DND-41 (cell line): ENCODE measurements at regions not wholly inside any gene's neighbourhood (a gene's known extent, or its start where the extent isn't known, plus 50 kb on each side); places are given as distances from the start of the nearest gene placed in this dataset.
"Not testable (repeated sequence)": the region's sequence is repeated elsewhere in the genome, so short reads cannot be mapped to it uniquely, and the experiment has no call there.

Experiments
- EZH2 ChIP-seq: IDR thresholded peaks from 3 replicates; pipeline ENCODE4 v1.6.1; 2012; ENCODE audit warnings: borderline replicate concordance, low read depth, mild to moderate bottlenecking, moderate library complexity, low read length, inconsistent platforms; ENCODE audit not compliant: severe bottlenecking
- TF ChIP-seq, protein P1 (sequence below): IDR thresholded peaks from 2 replicates; pipeline ENCODE4 v1.5.1; 2012; ENCODE audit warnings: borderline replicate concordance, low read length, moderate library complexity, mild to moderate bottlenecking; ENCODE audit not compliant: poor library complexity, severe bottlenecking; ENCODE audit errors: extremely low read depth

DNA sequence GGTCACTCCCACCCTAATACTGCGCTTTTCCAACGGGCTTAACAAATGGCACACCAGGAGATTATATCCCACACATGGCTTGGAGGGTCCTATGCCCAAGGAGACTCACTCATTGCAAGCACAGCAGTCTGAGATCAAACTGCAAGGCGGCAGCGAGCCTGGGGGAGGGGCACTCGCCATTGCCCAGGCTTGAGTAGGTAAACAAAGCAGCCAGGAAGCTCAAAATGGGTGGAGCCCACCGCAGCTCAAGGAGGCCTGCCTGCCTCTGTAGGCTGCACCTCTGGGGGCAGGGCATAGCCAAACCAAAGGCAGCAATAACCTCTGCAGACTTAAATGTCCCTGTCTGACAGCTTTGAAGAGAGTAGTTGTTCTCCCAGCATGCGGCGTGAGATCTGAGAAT lies 210.8 kb upstream of the MGAT5 start:
- TF ChIP-seq, protein P1, sequence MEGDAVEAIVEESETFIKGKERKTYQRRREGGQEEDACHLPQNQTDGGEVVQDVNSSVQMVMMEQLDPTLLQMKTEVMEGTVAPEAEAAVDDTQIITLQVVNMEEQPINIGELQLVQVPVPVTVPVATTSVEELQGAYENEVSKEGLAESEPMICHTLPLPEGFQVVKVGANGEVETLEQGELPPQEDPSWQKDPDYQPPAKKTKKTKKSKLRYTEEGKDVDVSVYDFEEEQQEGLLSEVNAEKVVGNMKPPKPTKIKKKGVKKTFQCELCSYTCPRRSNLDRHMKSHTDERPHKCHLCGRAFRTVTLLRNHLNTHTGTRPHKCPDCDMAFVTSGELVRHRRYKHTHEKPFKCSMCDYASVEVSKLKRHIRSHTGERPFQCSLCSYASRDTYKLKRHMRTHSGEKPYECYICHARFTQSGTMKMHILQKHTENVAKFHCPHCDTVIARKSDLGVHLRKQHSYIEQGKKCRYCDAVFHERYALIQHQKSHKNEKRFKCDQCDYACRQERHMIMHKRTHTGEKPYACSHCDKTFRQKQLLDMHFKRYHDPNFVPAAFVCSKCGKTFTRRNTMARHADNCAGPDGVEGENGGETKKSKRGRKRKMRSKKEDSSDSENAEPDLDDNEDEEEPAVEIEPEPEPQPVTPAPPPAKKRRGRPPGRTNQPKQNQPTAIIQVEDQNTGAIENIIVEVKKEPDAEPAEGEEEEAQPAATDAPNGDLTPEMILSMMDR = not testable (repeated sequence)
- not testable (repeated sequence) for TF ChIP-seq EZH2
